ENCODE measurements at regions not wholly inside any gene's neighbourhood (a gene's known extent, or its start where the extent isn't known, plus 50 kb on each side); places are given as distances from the start of the nearest gene placed in this dataset.

DNA sequence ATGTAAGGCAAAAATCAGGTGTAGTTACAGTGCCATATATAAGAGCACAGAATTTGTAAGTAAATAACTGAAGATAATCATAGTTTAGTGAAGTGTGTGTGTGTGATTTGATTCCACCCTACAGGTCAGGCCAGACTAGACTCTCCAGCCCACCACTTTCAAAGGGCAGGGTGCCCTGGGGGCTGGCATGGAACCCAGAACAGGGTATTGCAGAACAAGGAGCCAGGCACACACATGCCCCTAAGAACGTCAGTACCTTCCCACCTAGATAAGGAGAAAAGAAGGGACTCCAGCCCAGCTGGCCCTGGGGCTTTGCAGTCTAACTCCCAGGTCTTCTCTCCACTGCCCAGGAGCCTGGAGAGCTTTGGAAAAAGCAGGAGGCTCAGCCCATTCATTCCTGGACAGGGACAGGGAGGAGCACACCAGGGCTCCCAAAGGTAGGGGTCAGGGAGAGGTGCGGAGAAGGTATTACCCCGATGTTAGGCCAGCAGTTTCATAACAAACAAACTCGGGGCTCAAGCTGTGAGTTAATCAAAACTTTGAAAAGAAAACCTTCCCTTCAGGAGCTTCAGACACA lies 149.7 kb upstream of the VANGL1 start:
- DNase-seq (ENCODE audit: low read depth): no peak

GRCh38 chr1:115491298-115492018 lies 150.3 kb upstream of the VANGL1 start:
- DNase-seq (ENCODE audit: low read depth): no peak

- no peak for DNase-seq (ENCODE audit: low read depth)
These were observed 141.0 kb upstream of the NGF start for GRCh38 chr1:115479055-115479482.

DNA sequence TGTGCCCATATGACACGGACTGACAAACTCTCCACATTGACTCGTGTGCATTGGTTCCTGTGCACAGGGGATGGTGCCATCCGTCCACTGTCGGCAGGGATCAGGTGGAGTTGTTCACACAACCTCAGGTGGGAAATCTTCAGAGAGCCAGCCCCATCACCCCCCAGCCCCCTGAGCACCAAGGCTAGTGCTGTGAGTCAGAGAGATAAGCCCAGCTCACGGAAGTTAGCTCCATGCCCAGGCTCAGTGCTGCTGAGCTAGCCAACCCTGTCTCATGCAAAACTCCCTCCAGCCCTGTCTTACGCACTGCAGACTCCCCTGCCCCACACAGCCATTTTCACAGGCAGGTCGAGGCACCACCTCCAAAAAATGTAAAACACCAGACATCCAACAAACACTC lies 139.0 kb upstream of the NGF start:
- DNase-seq (ENCODE audit: low read depth): no peak

GRCh38 chr1:115476616-115477015 lies 138.6 kb upstream of the NGF start:
- peak; percentile 32 for DNase-seq (ENCODE audit: low read depth)

GRCh38 chr1:115475901-115476300 lies 137.9 kb upstream of the NGF start:
- DNase-seq (ENCODE audit: low read depth): no peak

DNA sequence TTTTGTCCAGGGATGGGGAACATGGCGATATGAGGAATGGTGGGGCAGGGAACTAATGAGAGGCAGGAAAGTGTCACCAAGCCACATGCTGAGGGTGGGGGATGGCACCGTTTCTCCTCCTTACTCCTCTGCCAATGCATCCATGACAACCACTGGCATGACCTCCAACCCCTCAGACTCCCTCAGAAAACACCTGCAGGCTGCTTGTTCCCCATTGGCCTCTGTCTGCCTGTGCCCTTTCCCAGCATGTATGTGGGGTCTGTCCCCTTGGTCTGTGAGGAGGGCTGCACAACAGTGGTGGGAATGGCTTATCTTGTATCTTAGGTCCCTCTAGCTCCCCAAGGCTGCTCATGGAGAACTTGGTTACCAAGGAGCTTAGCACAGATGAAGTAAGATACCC lies 137.2 kb upstream of the NGF start:
- no peak for DNase-seq (ENCODE audit: low read depth)

GRCh38 chr1:115473986-115474565 lies 136.0 kb upstream of the NGF start:
- DNase-seq (ENCODE audit: low read depth): peak; percentile 24

GRCh38 chr1:115469703-115470476 lies 131.8 kb upstream of the NGF start:
- peak; percentile 94 for DNase-seq (ENCODE audit: low read depth)

- DNase-seq (ENCODE audit: low read depth): no peak
These were observed 129.7 kb upstream of the NGF start for GRCh38 chr1:115467790-115468189.

- DNase-seq (ENCODE audit: low read depth): no peak
These were observed 129.1 kb upstream of the NGF start for GRCh38 chr1:115467196-115467595.

DNA sequence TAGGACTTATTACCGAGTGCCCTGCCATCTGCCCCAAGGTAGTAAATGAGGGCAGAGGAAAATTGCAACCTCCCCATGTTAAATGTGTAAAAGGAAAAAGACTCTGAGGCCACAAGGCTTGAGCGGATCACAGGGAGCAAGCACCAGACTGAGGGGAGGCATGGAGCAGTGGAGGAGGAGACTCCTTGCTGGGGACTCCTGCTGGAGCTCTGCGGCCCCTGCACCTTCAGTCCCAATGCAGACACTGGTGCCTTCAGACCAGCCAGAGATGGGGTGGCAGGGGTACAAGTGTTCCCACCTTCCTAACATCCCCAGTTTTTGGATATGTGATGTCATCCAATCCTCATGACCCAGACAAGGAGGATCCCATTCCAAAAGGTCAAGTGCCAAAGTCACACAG lies 128.4 kb upstream of the NGF start:
- peak; percentile 21 for DNase-seq (ENCODE audit: low read depth)

DNA sequence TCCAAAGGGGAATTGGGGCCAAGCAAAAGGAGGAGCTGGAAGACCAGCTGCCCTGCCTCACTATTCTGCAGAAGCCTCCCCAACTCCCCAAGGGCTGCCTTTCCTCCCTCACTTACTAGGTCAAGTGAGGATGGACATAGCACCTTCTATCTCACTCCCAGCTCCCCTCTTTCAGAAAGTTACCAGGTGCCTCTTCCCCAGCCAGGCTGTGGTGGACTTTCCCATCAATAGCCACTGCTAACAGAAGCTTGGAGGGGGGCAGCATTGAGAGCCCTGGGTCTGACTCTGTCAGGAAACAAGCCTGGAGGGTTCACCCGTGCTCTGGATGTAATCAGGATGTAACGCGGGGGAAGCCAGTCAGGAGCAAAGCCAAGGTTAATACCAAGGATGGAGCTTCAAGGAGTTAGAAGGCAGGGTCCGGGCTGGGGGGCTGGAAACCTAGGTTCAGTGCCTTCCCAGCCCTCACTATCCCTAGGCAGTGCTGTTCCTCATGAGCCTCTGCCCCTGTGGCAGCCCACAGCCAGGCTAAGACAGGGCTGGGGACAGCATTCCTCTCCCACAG lies 127.8 kb upstream of the NGF start:
- no peak for DNase-seq (ENCODE audit: low read depth)

DNA sequence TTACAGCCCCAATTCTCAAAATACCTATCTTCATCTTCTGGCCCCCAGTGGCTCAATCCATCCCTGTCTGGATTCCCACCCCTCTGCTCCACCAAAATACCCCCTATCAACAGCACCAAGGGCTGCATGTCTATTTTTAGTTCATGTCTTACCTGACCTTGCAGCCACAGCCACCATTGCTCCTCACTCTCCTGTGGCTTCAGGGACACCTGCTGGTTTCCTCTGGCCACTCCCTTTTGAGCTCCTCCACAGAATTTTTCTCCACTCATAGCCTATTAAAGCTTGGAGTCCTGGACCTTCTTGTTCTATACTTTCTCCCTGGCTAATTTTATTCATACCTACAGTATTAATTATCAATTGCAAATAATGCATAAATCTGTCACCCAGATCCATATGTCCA lies 125.3 kb upstream of the NGF start:
- DNase-seq (ENCODE audit: low read depth): peak; percentile 57

- DNase-seq (ENCODE audit: low read depth): no peak
These were observed 124.6 kb upstream of the NGF start for GRCh38 chr1:115462566-115463076.

GRCh38 chr1:115461526-115461925 lies 123.5 kb upstream of the NGF start:
- DNase-seq (ENCODE audit: low read depth): no peak

- DNase-seq (ENCODE audit: low read depth): no peak
These were observed 121.1 kb upstream of the NGF start for GRCh38 chr1:115459161-115459560.

GRCh38 chr1:115458426-115459114 lies 120.5 kb upstream of the NGF start:
- DNase-seq (ENCODE audit: low read depth): no peak

- DNase-seq (ENCODE audit: low read depth): peak; percentile 29
These were observed 119.2 kb upstream of the NGF start for GRCh38 chr1:115457289-115457688.

DNA sequence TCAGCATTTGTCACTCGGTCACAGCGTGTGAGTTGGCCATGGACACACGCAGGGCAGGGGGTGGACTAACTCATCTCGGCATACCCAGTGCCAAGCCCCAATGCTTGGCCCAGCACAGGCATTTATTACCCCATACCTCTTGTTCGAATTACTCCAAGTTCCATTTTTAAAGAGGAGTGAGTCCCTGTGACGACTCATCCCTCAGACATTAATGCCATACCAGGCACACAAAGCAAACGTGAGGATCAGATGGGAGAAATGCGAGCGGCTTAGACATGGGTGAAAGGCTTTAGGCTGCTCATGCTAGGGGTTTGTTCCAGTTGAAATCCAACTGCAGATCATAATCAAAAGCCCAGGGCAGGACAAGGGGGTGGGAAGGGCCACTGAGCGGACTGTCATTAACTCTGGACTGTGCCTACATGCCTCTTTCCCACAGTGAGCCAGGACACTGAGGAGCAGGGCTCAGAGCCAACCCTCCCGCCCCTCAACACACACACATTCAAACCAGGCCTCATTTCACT lies 118.5 kb upstream of the NGF start:
- DNase-seq (ENCODE audit: low read depth): peak; percentile 75

- no peak for DNase-seq (ENCODE audit: low read depth)
These were observed 116.9 kb upstream of the NGF start for GRCh38 chr1:115454837-115455511.

All from M059J (cell line).